ENCODE measurements at regions not wholly inside any gene's neighbourhood (a gene's known extent, or its start where the extent isn't known, plus 50 kb on each side); places are given as distances from the start of the nearest gene placed in this dataset.

GRCh38 chr14:94685681-94686485 lies 73.7 kb downstream of the SERPINA3 start:
- H2AFZ ChIP-seq (ENCODE audit: low read length) = no peak overlapping the region
- no peaks in the 10 kb centered on the region for H3K4me1 ChIP-seq (ENCODE audit: low read length)
- H3K27me3 ChIP-seq (replicated peaks; ENCODE audit: insufficient read depth, low read length) = no peaks in the 10 kb centered on the region
- H4K20me1 ChIP-seq (ENCODE audit: insufficient read depth, low read length) = no peaks in the 10 kb centered on the region
- H3K9ac ChIP-seq (ENCODE audit: low read length) = no peak overlapping the region
- no peaks in the 10 kb centered on the region for H3K9me2 ChIP-seq (replicated peaks; ENCODE audit: insufficient read depth, low read length)
- H3K9me3 ChIP-seq (replicated peaks; ENCODE audit: insufficient read depth, low read length) = no peaks in the 10 kb centered on the region
- no peaks in the 10 kb centered on the region for H3K79me2 ChIP-seq (ENCODE audit: low read length)
- H3K36me3 ChIP-seq (replicated peaks; ENCODE audit: insufficient read depth, low read length) = no peaks in the 10 kb centered on the region
- no peak overlapping the region for H3K4me3 ChIP-seq (ENCODE audit: low read length)
- TF ChIP-seq, protein P1, sequence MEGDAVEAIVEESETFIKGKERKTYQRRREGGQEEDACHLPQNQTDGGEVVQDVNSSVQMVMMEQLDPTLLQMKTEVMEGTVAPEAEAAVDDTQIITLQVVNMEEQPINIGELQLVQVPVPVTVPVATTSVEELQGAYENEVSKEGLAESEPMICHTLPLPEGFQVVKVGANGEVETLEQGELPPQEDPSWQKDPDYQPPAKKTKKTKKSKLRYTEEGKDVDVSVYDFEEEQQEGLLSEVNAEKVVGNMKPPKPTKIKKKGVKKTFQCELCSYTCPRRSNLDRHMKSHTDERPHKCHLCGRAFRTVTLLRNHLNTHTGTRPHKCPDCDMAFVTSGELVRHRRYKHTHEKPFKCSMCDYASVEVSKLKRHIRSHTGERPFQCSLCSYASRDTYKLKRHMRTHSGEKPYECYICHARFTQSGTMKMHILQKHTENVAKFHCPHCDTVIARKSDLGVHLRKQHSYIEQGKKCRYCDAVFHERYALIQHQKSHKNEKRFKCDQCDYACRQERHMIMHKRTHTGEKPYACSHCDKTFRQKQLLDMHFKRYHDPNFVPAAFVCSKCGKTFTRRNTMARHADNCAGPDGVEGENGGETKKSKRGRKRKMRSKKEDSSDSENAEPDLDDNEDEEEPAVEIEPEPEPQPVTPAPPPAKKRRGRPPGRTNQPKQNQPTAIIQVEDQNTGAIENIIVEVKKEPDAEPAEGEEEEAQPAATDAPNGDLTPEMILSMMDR (IDR thresholded peaks at IDR 0.05; ENCODE audit: low read length) = no peak
- TF ChIP-seq EZH2phosphoT487 (IDR thresholded peaks at IDR 0.05; ENCODE audit: low read length) (no peak), EZH2 (optimal IDR thresholded peaks at IDR 0.05; ENCODE audit: low read depth, low read length) (no peak)
- no peak for DNase-seq
- H3K27ac ChIP-seq (ENCODE audit: low read length) = no peak overlapping the region
- no peak overlapping the region for H3K4me2 ChIP-seq (ENCODE audit: low read depth, low read length)
- no peaks in the 10 kb centered on the region for H3F3A ChIP-seq (ENCODE audit: insufficient read depth, low read length)

DNA sequence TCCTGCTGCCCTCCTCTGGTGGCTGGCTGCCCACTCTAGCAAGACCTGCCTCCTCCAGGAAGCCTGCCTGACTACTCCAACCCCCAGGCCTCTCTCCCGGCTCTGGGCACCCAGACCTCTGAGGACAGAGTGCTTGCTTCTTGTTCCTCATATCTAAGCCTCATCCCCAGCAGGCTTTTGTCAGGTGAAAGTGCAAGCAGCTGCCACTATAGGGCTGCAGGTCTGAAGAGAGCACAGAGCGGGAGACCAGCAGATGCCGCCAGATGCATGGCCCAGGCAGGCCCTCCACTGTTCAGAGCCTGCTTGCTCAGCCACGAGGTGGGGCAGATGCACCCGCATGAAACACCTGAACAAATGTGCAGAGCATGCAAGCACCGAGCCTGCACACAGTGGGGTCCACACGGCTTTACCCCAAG lies 73.0 kb downstream of the SERPINA3 start:
- Histone ChIP-seq H3K4me1 (ENCODE audit: low read length) (no peaks in the 10 kb centered on the region), H3K27me3 (replicated peaks; ENCODE audit: insufficient read depth, low read length) (no peaks in the 10 kb centered on the region), H3K27ac (ENCODE audit: low read length) (no peak overlapping the region), H3K4me3 (ENCODE audit: low read length) (no peak overlapping the region), H2AFZ (ENCODE audit: low read length) (no peak overlapping the region), H3K4me2 (ENCODE audit: low read depth, low read length) (no peak overlapping the region), H3K9me2 (replicated peaks; ENCODE audit: insufficient read depth, low read length) (no peaks in the 10 kb centered on the region), H4K20me1 (ENCODE audit: insufficient read depth, low read length) (no peaks in the 10 kb centered on the region), H3K9me3 (replicated peaks; ENCODE audit: insufficient read depth, low read length) (no peaks in the 10 kb centered on the region), H3K79me2 (ENCODE audit: low read length) (no peaks in the 10 kb centered on the region), H3K36me3 (replicated peaks; ENCODE audit: insufficient read depth, low read length) (no peaks in the 10 kb centered on the region), H3F3A (ENCODE audit: insufficient read depth, low read length) (no peaks in the 10 kb centered on the region), H3K9ac (ENCODE audit: low read length) (no peak overlapping the region)
- DNase-seq = no peak
- TF ChIP-seq, protein P1 (IDR thresholded peaks at IDR 0.05; ENCODE audit: low read length) = no peak
- no peak for TF ChIP-seq EZH2phosphoT487 (IDR thresholded peaks at IDR 0.05; ENCODE audit: low read length)
- TF ChIP-seq EZH2 (optimal IDR thresholded peaks at IDR 0.05; ENCODE audit: low read depth, low read length) = no peak

GRCh38 chr14:94682736-94683135 lies 70.5 kb downstream of the SERPINA3 start:
- no peak for TF ChIP-seq EZH2 (optimal IDR thresholded peaks at IDR 0.05; ENCODE audit: low read depth, low read length)
- no peak for TF ChIP-seq EZH2phosphoT487 (IDR thresholded peaks at IDR 0.05; ENCODE audit: low read length)
- TF ChIP-seq, protein P1 (IDR thresholded peaks at IDR 0.05; ENCODE audit: low read length) = no peak
- no peaks in the 10 kb centered on the region for H4K20me1 ChIP-seq (ENCODE audit: insufficient read depth, low read length)
- no peaks in the 10 kb centered on the region for H3K27me3 ChIP-seq (replicated peaks; ENCODE audit: insufficient read depth, low read length)
- H3F3A ChIP-seq (ENCODE audit: insufficient read depth, low read length) = no peaks in the 10 kb centered on the region
- no peaks in the 10 kb centered on the region for H3K9me2 ChIP-seq (replicated peaks; ENCODE audit: insufficient read depth, low read length)
- H3K27ac ChIP-seq (ENCODE audit: low read length) = no peak overlapping the region
- no peaks in the 10 kb centered on the region for H3K36me3 ChIP-seq (replicated peaks; ENCODE audit: insufficient read depth, low read length)
- H2AFZ ChIP-seq (ENCODE audit: low read length) = no peak overlapping the region
- no peak for DNase-seq
- no peak overlapping the region for H3K4me2 ChIP-seq (ENCODE audit: low read depth, low read length)
- no peaks in the 10 kb centered on the region for H3K79me2 ChIP-seq (ENCODE audit: low read length)
- no peaks in the 10 kb centered on the region for H3K9me3 ChIP-seq (replicated peaks; ENCODE audit: insufficient read depth, low read length)
- no peak overlapping the region for H3K9ac ChIP-seq (ENCODE audit: low read length)
- no peaks in the 10 kb centered on the region for H3K4me1 ChIP-seq (ENCODE audit: low read length)
- no peak overlapping the region for H3K4me3 ChIP-seq (ENCODE audit: low read length)

All from MM.1S (cell line).